ENCODE measurements at regions not wholly inside any gene's neighbourhood (a gene's known extent, or its start where the extent isn't known, plus 50 kb on each side); places are given as distances from the start of the nearest gene placed in this dataset.

- Histone ChIP-seq H2AFZ (ENCODE audit: low read length) (no peak overlapping the region), H2BK20ac (ENCODE audit: low read depth, low read length, poor library complexity, severe bottlenecking) (no peak overlapping the region), H2BK5ac (ENCODE audit: insufficient read length, low read length) (no peak overlapping the region), H3K18ac (ENCODE audit: insufficient read length, low read depth, low read length) (no peak overlapping the region), H3K4me1 (ENCODE audit: insufficient read depth, low read length) (no peaks in the 10 kb centered on the region), H4K8ac (replicated peaks; ENCODE audit: insufficient read length, low read depth, low read length) (no peak overlapping the region), H4K20me1 (ENCODE audit: control insufficient read depth, insufficient read depth, insufficient read length) (no peaks in the 10 kb centered on the region), H3K14ac (ENCODE audit: insufficient read depth, low read length) (no peak overlapping the region), H3K4ac (ENCODE audit: low read depth, low read length) (no peak overlapping the region), H3K27me3 (ENCODE audit: insufficient read depth, low read length) (no peaks in the 10 kb centered on the region), H3K56ac (ENCODE audit: insufficient read length, low read depth, low read length) (no peak overlapping the region), H3K23me2 (ENCODE audit: insufficient read length, low read depth, low read length, poor library complexity, severe bottlenecking) (no peaks in the 10 kb centered on the region), H2AK5ac (ENCODE audit: insufficient read length, low read length) (no peak overlapping the region), H3K9ac (ENCODE audit: extremely low read depth, insufficient read length, low read length) (no peak overlapping the region), H3K9me3 (ENCODE audit: control insufficient read depth, low read depth, low read length) (no peaks in the 10 kb centered on the region), H3K79me2 (ENCODE audit: insufficient read depth, low read length) (no peaks in the 10 kb centered on the region), H4K5ac (ENCODE audit: insufficient read length, low read depth, low read length) (no peak overlapping the region), H3K23ac (ENCODE audit: insufficient read length, low read depth, low read length) (no peak overlapping the region), H3K27ac (ENCODE audit: insufficient read length, low read depth, low read length) (no peak overlapping the region), H3T11ph (ENCODE audit: low read length) (no peak overlapping the region), H4K91ac (ENCODE audit: insufficient read length, low read depth, low read length) (no peak overlapping the region), H2BK15ac (ENCODE audit: low read depth, low read length) (no peak overlapping the region), H2BK12ac (ENCODE audit: insufficient read length, low read depth, low read length) (no peak overlapping the region), H3K79me1 (ENCODE audit: insufficient read depth, low read depth, low read length, poor library complexity, severe bottlenecking) (no peaks in the 10 kb centered on the region), H3K4me2 (ENCODE audit: insufficient read depth, insufficient read length, low read length) (no peak overlapping the region), H2BK120ac (ENCODE audit: low read depth, low read length, poor library complexity, severe bottlenecking) (no peak overlapping the region)
- no peak overlapping the region for H3K27ac Mint-ChIP-seq
- DNase-seq = no peak
- H3K9me3 Mint-ChIP-seq = no peaks in the 10 kb centered on the region
- H3K36me3 Mint-ChIP-seq (ENCODE audit: insufficient read depth in 1 of 3, low read depth in 3 of 3) = no peaks in the 10 kb centered on the region
- WGBS (ENCODE audit: extremely low coverage, insufficient read length, low lambda C conversion rate) = no CpG with 5 or more reads among the region's 2 CpGs
- H3K27me3 Mint-ChIP-seq (ENCODE audit: low read depth) = no peaks in the 10 kb centered on the region
- H3K4me1 Mint-ChIP-seq = no peaks in the 10 kb centered on the region
- no peak overlapping the region for H3K4me3 Mint-ChIP-seq
- TF ChIP-seq CTCF (conservative IDR thresholded peaks at IDR 0.05) = no peak
These were observed 73.1 kb downstream of the ATP6V1G3 start for GRCh38 chr1:198467342-198467741.
